Activated CD4-positive, CD25-positive, alpha-beta regulatory T cell (primary cell): ENCODE measurements at regions not wholly inside any gene's neighbourhood (a gene's known extent, or its start where the extent isn't known, plus 50 kb on each side); places are given as distances from the start of the nearest gene placed in this dataset.
"Not testable (repeated sequence)": the region's sequence is repeated elsewhere in the genome, so short reads cannot be mapped to it uniquely, and the experiment has no call there.

Experiments used
- DNase-seq, 4 experiments: peaks; one replicate each; lab custom pipeline; 2025; lab: John Stamatoyannopoulos, UW

GRCh38 chr7:68082961-68083657 is 1086.5 kb downstream of the TYW1 start:
- DNase-seq, result not testable (repeated sequence)

GRCh38 chr7:68087401-68087800 is 1090.8 kb downstream of the TYW1 start:
- DNase-seq, result no peak

DNA sequence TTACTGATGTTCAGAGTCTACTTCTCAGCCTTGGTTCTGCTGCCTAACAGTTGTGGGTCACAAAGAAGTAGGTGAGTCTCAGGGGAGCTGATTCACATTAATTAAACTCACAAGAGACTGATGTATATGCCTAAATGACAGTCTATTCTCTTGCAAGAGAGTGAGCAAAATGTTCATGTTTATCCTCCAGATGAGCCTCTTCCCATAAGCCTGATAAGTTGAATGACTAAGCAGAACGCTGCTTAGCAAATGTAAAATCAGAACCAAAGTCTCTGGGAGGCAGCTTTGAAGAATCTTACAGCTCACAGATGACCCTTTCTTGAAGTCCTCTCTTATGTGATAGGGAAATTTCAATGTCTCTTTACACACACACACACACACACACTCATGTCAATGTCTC is 1092.2 kb downstream of the TYW1 start:
- no peak for DNase-seq

DNA sequence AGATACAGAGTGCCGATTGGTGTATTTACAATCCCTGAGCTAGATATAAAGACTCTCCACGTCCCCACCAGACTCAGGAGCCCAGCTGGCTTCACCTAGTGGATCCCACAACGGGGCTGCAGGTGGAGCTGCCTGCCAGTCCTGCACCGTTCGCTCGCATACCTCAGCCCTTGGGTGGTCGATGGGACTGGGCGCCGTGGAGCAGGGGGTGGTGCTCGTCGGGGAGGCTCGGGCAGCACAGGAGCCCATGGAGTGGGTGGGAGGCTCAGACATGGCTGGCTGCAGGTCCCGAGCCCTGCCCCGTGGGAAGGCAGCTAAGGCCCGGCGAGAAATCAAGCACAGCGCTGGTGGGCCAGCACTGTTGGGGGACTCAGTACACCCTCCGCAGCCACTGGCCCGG is 1093.6 kb downstream of the TYW1 start:
- not testable (repeated sequence) for DNase-seq

DNA sequence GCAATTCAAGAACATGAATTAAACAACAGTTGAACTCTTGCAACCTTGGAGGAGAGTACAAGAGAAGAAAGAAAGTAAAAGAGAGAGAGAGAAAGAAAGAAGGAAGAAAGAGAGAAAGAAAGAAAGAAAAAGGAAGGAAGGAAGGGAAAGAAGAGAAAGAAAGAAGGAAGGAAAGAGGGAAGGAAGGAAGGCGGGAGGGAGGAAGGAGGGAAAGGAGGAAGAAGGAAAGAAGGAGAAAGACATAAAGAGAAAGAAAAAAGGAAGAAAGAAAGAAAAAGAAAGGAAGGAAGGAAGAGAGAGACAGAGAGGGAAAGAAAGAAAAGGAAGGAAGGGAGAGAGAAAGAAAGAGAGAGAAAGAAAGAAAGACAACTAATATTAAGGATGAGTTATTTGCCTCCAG is 1106.7 kb downstream of the TYW1 start:
- DNase-seq, result no peak

- DNase-seq, result no peak
Observed at GRCh38 chr7:68107261-68107660, 1110.6 kb downstream of the TYW1 start.

DNA sequence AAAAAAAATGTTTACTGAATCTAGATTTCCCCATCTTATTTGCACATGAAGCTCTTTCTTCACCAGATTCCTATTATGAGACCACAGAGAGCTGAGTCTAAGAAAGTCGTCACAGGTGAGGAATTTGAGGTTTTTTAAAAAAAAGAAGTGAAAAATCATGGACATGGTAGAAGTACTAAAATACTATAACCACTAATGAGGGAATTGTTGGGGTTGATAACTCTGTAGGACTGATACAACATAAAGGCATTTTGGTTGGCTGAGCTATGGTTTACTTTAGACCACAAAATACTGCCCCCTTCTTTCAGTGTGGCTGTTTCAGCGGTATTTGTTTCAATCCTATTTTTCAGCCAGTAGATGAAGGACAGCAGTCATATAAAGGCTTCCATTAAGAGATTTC is 1111.3 kb downstream of the TYW1 start:
- DNase-seq, result no peak

GRCh38 chr7:68109299-68109698 is 1112.7 kb downstream of the TYW1 start:
- no peak for DNase-seq

DNA sequence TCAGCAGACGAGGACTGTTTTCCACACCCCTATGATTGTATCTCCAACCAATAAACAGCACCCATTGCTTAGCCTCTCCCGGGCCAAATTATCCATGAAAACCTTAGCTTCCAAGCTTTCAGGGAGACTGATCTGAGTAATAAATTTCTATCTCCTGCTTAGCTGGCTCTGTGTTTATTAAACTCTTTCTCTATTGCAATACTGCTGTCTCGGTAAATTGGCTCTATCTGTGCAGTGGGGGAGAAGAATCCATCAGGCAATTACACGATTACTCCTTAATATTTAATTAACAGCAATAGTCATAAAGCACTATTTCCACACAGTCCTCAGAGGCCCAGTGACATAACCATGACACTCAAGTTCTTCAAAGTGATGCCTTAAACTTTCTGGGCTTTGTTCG is 1122.8 kb downstream of the TYW1 start:
- DNase-seq, result no peak

DNA sequence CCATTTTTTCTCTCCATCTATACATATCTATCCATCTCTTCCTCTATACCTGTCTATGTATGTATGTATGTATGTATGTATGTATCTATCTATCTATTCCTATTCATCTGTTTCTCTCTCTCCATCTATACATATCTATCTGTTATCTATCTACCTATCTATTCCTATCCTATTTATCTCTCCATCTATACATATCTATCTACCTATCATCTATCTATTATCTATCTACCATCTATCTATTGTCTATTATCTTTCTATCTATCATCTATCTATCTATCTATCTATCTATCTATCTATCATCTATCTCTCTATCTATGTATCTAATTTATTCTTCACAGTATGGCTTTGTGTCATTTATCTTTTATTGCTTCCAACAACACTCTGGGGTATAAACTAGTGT is 1124.4 kb downstream of the TYW1 start:
- DNase-seq, result no peak

GRCh38 chr7:68121655-68122054 is 1125.0 kb downstream of the TYW1 start:
- DNase-seq, result no peak

- DNase-seq, result no peak
Observed at GRCh38 chr7:68122801-68123200, 1126.2 kb downstream of the TYW1 start.

DNA sequence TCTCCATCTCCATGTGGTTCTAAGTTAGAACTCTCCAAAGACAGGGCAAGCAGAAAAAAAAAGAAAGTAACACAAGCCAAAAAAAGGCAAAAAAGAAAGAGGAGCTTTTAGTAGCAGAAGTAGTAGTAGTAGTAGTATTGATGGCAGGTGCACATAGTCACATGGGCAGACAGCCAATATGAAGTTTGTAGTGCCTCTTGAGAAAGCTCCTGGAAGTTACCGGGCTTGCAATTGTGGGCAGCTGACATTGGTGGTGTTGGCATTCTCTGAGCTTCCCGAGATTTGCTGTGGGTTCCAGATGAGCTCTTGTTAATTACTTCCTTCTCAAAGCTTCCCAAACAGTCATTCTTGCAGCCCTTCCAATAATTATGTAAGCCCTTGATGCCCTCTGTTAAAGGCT is 1128.5 kb downstream of the TYW1 start:
- DNase-seq, result no peak

GRCh38 chr7:68133045-68133444 is 1136.4 kb downstream of the TYW1 start:
- DNase-seq, result no peak

DNA sequence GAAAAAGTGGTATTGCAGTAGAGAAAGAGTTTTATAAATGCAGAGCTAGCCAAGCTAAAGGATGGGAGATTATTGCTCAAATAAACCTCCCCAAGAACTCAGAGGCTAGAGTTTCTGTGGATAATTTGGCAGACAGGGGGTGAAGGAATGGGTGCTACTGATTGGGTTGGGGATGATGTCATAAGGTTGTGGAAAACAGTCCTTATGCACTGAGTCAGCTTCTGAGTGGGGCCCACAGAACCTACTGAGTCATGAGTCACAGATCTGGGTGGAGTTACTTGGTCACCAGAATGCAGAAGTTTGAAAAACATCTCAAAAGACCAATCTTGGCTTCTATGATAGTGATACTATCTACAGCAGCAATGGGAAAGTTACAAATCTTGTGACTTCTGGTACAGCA is 1146.7 kb downstream of the TYW1 start:
- DNase-seq, result no peak

DNA sequence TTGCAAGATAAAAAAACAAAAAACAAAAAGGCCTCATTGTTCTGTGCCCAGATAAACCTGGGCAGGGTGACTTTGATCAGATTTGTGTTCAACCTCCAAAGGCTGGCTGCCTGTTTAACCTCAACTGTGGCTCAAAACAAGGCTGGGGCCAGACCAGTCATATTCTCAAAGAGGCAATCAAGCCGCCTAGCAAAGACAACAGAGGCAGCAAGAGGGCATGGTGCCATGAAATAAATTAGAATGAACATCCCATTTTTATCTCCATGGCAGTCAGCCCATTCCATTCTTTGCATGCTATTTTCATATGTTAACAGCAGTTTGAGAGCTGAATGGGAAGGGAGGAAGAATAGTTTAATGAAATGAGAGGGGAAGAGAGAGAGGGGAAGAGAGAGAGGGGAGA is 1150.3 kb downstream of the TYW1 start:
- no peak for DNase-seq

- DNase-seq, result no peak
Observed at GRCh38 chr7:68147614-68148238, 1151.1 kb downstream of the TYW1 start.

DNA sequence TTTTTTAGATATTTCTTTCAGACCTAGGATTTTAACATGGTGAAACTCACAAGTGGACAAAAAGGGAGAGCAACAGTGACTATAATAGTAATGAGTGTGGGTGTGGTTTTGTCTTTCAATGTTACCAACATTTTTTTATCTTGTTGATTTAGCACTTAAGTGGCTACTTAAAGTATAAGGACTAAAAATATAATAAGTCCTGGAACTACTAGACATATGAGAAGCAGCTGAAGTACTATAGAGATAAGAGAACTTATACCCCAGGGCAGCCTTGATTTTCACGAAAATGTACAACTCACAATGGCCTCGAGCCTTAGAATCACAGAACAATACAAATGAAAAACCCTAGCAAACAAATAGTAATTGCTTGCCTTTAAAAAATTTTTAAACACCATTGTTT is 1151.8 kb downstream of the TYW1 start:
- DNase-seq, result no peak

DNA sequence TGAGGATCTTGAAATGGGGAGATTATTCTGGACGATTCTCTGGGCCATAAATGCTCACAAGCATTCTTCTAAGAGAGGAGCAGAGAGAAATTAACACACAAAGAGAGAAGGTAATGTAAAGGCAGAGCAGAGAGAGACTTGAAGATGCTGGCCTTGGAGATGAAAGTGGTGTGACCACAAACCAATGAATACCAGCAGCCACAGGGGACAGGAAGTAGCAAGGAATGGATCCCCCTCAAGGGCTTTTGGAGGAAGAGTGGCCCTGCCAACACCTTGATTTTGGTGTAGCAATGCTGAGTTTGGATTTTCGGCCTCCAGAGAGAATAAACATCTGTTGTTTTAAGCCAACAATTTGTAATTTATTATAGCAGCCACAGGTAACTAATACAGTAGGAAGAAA is 1155.6 kb downstream of the TYW1 start:
- DNase-seq, result no peak

GRCh38 chr7:68155676-68156075 is 1159.0 kb downstream of the TYW1 start:
- no peak for DNase-seq

- no peak for DNase-seq
Observed at GRCh38 chr7:68158686-68159295, 1162.2 kb downstream of the TYW1 start.

DNA sequence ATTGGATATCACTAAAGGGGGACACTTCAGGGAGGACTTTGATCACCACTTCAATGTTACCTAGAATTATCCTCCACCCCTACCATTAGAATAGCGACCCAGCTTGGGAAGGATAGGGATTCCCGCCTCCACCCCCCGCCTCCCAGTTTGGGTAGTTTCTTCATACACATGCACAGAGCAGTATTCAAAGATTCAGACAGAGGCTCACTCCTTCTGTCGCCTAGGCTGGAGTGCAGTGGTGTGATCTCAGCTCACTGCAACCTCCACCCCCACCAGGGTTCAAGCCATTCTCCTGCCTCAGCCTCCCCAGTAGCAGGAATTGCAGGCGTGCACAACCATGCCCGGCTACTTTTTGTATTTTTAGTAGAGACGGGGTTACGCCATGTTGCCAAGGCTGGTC is 1166.1 kb downstream of the TYW1 start:
- no peak for DNase-seq

DNA sequence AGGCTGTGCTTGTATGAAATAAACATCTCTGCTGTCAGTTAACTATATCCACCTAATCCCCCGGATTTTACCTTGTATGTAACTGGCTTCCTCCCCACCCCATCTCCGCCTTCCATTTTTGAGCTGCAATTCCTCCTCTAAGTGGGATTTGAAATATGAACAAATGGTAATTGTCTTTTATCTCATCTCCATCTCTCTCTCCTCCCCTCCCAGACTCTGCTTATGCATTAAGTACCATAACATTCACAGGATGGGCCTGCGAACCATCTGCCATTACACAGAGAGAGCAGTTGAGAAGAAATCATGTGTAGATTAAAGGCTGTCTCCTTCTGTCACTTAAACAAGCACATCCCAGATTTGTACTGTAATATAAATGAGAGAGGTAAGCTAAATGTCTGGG is 1169.9 kb downstream of the TYW1 start:
- DNase-seq, result no peak

DNA sequence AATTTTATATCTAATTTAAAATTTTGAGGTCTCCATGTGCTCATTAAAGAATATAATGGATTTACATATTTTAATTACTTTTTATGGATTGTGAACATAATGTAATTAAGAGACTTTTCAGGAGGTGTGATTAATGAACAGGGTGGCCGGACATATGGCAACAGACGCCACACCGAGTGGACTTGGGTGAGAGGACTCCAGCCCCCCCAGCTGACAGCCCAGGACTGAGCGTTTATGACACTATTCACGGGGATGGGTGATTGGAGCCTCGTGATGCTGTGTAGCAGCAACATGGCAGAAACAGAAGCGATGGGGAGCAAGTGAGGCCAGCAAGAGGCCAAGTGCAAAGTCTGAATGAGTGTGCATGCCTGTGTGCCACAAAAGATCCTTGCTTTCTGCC is 1176.9 kb downstream of the TYW1 start:
- no peak for DNase-seq
